Naive thymus-derived CD4-positive, alpha-beta T cell (primary cell): ENCODE measurements at regions not wholly inside any gene's neighbourhood (a gene's known extent, or its start where the extent isn't known, plus 50 kb on each side); places are given as distances from the start of the nearest gene placed in this dataset.
A peak's percentile ranks its signal among the peaks of the same experiment; 100 is the strongest.

Experiments
- ATAC-seq: fragments of 150-1000 bp; cut with Tn5 transposase; 2 replicates; pipeline ENCODE4 v1.10.0; 2021; ENCODE audit warnings: mild to moderate bottlenecking, moderate library complexity
- CTCF ChIA-PET: fragments of 350-600 bp; sonication (Branson Sonifier 250); formaldehyde crosslinking; loops from one replicate; lab custom pipeline; 2021; ENCODE audit warnings: antibody characterized with exemption; lab: Charles Lee
- POLR2A ChIA-PET: fragments of 350-600 bp; sonication (Branson Sonifier 250); formaldehyde crosslinking; loops from one replicate; lab custom pipeline; 2021; ENCODE audit warnings: antibody characterized with exemption, inconsistent platforms; lab: Charles Lee
- DNase-seq, 9 donors: peaks; one replicate each; pipeline versions ENCODE4 v3.0.0 to v3.0.0-alpha.2; 2020 to 2022; ENCODE audit warnings: mixed read lengths in 1 of 9
- H3K27ac ChIP-seq: one replicate; pipeline ENCODE4 v1.7.0; 2013; ENCODE audit warnings: mild to moderate bottlenecking, low read depth, low read length, moderate library complexity
- H3K27me3 ChIP-seq, 2 donors: one replicate each; pipeline ENCODE4 v1.7.0; 2013; ENCODE audit warnings: low read length in 2 of 2, mild to moderate bottlenecking in 2 of 2, moderate library complexity in 2 of 2; ENCODE audit not compliant: control insufficient read depth in 2 of 2, insufficient read depth in 2 of 2
- H3K36me3 ChIP-seq, 3 experiments: 1 replicate in 2 of 3; 2 replicates in 1 of 3; pipeline ENCODE4 v1.7.0; 2013; ENCODE audit warnings: low read length in 3 of 3, mild to moderate bottlenecking in 3 of 3, moderate library complexity in 1 of 3; ENCODE audit not compliant: insufficient read depth in 3 of 3, control insufficient read depth in 2 of 3
- H3K4me1 ChIP-seq, 2 donors: one replicate each; pipeline ENCODE4 v1.7.0; 2013; ENCODE audit warnings: low read length in 2 of 2, mild to moderate bottlenecking in 2 of 2, moderate library complexity in 1 of 2; ENCODE audit not compliant: control insufficient read depth in 2 of 2, insufficient read depth in 2 of 2
- H3K4me3 ChIP-seq: 2 replicates; pipeline ENCODE4 v1.7.0; 2013; ENCODE audit warnings: mild to moderate bottlenecking, low read length
- H3K9me3 ChIP-seq, 3 experiments: 1 replicate in 2 of 3; 2 replicates in 1 of 3; pipeline ENCODE4 v1.7.0; 2013; ENCODE audit warnings: low read length in 3 of 3; ENCODE audit not compliant: control insufficient read depth in 2 of 3
- H3K27ac Mint-ChIP-seq, 9 donors: one replicate each; pipeline ENCODE4 v1.8.0; 2020 to 2022; ENCODE audit warnings: mixed read lengths in 9 of 9, mild to moderate bottlenecking in 8 of 9, moderate library complexity in 5 of 9, inconsistent platforms in 2 of 9
- H3K27me3 Mint-ChIP-seq, 5 donors: one replicate each; pipeline ENCODE4 v1.8.0; 2021 to 2022; ENCODE audit warnings: mixed read lengths in 5 of 5, mild to moderate bottlenecking in 1 of 5
- H3K36me3 Mint-ChIP-seq, 5 donors: one replicate each; pipeline ENCODE4 v1.8.0; 2020 to 2022; ENCODE audit warnings: mixed read lengths in 5 of 5, mild to moderate bottlenecking in 3 of 5, inconsistent platforms in 1 of 5
- H3K4me1 Mint-ChIP-seq, 7 donors: one replicate each; pipeline ENCODE4 v1.8.0; 2020 to 2022; ENCODE audit warnings: mixed read lengths in 7 of 7, mild to moderate bottlenecking in 3 of 7, inconsistent platforms in 1 of 7
- H3K4me3 Mint-ChIP-seq, 10 donors: one replicate each; pipeline ENCODE4 v1.8.0; 2020 to 2022; ENCODE audit warnings: mild to moderate bottlenecking in 10 of 10, mixed read lengths in 10 of 10, moderate library complexity in 6 of 10, inconsistent platforms in 2 of 10
- H3K9me3 Mint-ChIP-seq, 11 donors: one replicate each; pipeline ENCODE4 v1.8.0; 2020 to 2022; ENCODE audit warnings: mixed read lengths in 11 of 11, mild to moderate bottlenecking in 4 of 11, inconsistent platforms in 1 of 11, moderate library complexity in 1 of 11
- intact Hi-C, 2 donors: fragments of 100-400 bp; cut with micrococcal nuclease; formaldehyde crosslinking; loops; one replicate each; pipeline ENCODE4 v1.15.1; 2023

DNA sequence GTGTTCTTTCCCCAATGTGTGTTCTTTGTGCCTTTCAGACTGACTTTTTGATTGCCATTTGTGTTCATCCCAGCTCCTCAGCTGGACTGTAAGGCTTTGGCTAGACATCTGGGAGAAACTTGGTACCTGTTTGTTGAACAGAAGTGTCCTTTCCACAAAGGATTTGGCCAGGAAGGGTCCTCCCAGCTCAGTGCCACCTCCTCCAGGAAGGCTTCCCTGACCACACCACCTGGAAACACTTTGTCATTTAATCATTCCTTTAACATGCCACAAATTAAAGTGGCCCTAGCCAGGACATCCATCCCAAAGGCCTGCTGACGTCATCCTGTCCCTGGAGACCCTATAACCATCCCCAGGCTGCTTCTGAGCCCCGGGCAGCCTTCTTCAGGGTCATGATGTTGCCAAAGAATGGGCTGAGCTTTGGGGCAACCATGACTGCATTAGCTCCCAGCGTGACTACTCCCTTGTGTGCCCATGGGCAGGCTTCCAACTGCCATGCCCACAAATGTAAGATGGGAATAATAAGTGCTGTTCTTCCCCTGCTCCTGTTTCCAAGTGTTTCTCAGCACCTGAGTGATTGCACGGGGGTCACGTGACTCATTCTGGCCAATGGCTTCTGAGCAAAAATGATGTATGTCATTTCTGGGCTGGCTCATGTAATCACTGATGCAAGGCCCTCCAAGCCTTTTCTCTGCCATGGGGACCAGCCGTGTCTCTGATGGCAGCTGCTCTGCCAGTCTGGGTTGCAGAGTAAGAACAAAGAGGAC is 112.5 kb upstream of the SMAD3 start:
- no peak overlapping the region for H3K27ac Mint-ChIP-seq
- no peak for DNase-seq
- H3K9me3 ChIP-seq: no peaks in the 10 kb centered on the region
- ChIA-PET POLR2A (no interaction called here), CTCF (no interaction called here)
- no peak overlapping the region for H3K27ac ChIP-seq
- no peaks in the 10 kb centered on the region for H3K36me3 ChIP-seq
- H3K4me3 Mint-ChIP-seq: no peak overlapping the region
- H3K4me1 ChIP-seq: no peaks in the 10 kb centered on the region
- no peaks in the 10 kb centered on the region for H3K9me3 Mint-ChIP-seq
- H3K27me3 Mint-ChIP-seq: peaks cover 0 to 18% (median 4%) of the 10 kb centered on the region in 5 donors
- no peaks in the 10 kb centered on the region for H3K36me3 Mint-ChIP-seq
- no peak overlapping the region for H3K4me3 ChIP-seq
- H3K4me1 Mint-ChIP-seq: peaks cover 0 to 25% (median 0%) of the 10 kb centered on the region in 7 donors
- no peak for ATAC-seq
- no peaks in the 10 kb centered on the region for H3K27me3 ChIP-seq
- intact Hi-C loops: loop anchor here in 1 of 2 donors (10.0 kb wide), 1 partner anchor 82 kb away; no protein-coding TSS in a partner anchor

DNA sequence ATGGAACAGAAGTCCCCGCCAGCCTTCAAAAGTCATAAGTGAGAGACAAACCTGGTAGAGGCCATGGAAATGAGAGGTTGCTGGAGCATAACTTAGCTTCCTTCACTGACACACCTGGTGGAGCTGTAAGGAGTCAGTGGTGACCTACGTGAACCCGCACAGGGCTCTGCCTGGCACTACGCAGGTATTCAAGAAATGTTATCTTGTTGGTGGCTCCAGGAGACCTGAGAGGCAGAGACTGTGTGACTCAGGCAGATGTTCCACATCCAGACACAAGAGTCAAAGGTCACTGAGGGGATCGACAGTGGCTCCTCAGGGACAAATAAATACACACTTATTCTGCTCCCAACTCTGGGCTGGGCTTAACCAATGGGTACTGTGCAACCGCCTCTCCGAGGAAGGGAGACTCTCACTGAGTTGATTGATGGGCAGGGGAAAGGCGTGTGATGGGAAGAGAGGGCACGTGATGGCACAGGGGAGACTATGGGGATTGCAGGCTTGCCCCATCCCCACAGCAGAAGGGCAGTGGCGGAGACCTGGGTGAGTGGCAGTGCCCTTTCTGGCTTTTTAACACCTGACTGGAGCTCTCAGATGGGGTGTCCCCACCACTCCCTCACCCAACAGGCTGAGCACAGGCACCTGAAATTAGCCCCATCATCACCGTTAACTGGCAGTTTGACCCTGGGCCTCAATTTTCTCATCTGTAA is 111.7 kb upstream of the SMAD3 start:
- Histone ChIP-seq H3K27ac (no peak overlapping the region), H3K36me3 (no peaks in the 10 kb centered on the region), H3K9me3 (no peaks in the 10 kb centered on the region), H3K4me1 (no peaks in the 10 kb centered on the region), H3K4me3 (no peak overlapping the region), H3K27me3 (no peaks in the 10 kb centered on the region)
- CTCF ChIA-PET: no interaction called here
- ATAC-seq (no peak), DNase-seq (no peak)
- intact Hi-C loops: loop anchor here in 1 of 2 donors (10.0 kb wide), 1 partner anchor 81 kb away; no protein-coding TSS in a partner anchor
- Mint-ChIP-seq H3K36me3 (no peaks in the 10 kb centered on the region), H3K27me3 (peaks cover 0 to 18% (median 4%) of the 10 kb centered on the region in 5 donors), H3K9me3 (no peaks in the 10 kb centered on the region), H3K4me1 (peaks cover 0 to 19% (median 0%) of the 10 kb centered on the region in 7 donors), H3K4me3 (no peak overlapping the region), H3K27ac (no peak overlapping the region)
- POLR2A ChIA-PET: no interaction called here

DNA sequence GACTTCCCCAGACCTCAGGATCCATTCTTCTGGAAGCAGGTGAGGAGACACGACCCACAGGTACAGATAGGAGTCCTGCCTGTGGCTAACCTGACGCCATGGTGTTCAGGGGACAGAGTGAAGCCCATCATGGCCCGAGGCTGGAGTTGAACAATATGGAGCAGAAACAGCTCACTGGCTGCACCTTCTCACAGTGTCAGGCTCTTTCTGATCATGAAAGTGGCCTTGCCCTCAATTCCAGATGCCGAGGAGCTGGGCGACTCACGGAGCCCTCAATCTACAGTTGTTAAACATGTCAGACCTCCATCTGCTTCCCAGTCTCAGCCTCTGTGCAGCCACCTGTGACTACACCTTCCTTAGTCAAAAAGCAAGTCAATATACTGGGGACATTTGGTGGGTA is 110.8 kb upstream of the SMAD3 start:
- DNase-seq (no peak), ATAC-seq (no peak)
- Mint-ChIP-seq H3K4me1 (peaks cover 0 to 16% (median 0%) of the 10 kb centered on the region in 7 donors), H3K4me3 (no peak overlapping the region), H3K27ac (no peak overlapping the region), H3K9me3 (no peaks in the 10 kb centered on the region), H3K36me3 (no peaks in the 10 kb centered on the region), H3K27me3 (peaks cover 0 to 19% (median 4%) of the 10 kb centered on the region in 5 donors)
- H3K9me3 ChIP-seq: no peaks in the 10 kb centered on the region
- H3K27ac ChIP-seq: no peak overlapping the region
- no peaks in the 10 kb centered on the region for H3K27me3 ChIP-seq
- H3K4me3 ChIP-seq: no peak overlapping the region
- intact Hi-C loops: loop anchor here in 1 of 2 donors (10.0 kb wide), 1 partner anchor 80 kb away; no protein-coding TSS in a partner anchor
- no peaks in the 10 kb centered on the region for H3K4me1 ChIP-seq
- no peaks in the 10 kb centered on the region for H3K36me3 ChIP-seq
- ChIA-PET CTCF (no interaction called here), POLR2A (no interaction called here)

DNA sequence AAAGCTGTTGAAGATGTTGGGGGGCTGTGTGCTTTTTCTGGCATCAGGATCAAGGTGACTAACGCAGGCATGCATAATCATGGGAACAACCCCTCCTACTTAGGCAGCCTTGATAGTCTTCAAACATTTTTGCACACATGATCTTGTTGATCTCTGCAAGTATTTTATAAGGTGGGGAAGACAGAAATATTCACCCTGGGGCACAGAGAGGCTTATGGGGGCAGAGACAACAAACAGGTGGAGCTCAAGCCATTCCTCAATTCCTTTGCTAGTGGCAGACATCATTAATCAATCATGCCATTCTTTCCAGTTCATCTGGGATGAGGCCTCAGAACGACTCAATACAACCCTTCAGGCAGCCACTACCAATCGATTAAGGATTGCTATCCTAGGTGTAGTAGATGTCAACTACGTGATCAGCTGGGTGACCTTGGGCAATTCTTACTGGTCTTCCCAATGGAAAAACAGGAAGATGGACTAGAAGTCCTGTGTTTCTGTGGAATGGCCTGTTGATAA is 110.3 kb upstream of the SMAD3 start:
- ATAC-seq: no peak

DNA sequence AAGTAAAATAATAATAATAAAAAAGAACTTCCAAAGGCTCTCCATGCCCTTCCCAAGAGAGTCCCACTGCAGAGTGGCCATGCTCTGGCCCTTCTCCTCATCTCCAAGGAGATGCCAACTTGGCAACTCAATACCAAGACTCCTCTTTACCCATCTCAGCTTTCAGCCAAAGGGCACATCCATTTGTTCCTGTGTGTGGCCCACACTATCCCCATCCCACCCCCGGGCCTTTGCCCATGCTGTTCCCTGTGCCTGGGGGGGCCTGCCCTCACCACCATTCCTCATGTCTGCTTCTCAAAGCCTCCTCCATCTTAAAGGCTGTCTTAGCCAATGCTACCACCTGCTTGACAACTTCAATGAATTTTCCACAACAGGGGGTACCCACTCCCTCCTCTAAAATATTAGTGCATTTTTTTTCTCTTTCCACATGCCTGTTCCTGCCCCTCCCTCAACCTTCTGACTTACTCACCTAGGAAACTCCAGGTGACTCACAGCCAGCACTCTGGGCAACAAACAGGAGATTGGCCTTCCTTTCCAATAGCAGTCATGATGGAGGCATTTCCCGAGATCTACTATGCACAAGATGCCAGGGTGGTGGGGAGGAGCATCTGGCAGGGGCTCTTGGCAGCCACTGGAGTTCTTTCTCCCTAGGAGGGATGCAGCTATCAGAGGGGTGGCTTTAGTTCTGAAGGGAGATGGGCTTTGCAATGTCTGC is 109.4 kb upstream of the SMAD3 start:
- Mint-ChIP-seq H3K9me3 (no peaks in the 10 kb centered on the region), H3K4me3 (no peak overlapping the region), H3K36me3 (no peaks in the 10 kb centered on the region), H3K4me1 (peaks cover 0 to 14% (median 0%) of the 10 kb centered on the region in 7 donors), H3K27me3 (peaks cover 0 to 17% (median 4%) of the 10 kb centered on the region in 5 donors), H3K27ac (no peak overlapping the region)
- H3K27me3 ChIP-seq: no peaks in the 10 kb centered on the region
- DNase-seq (no peak), ATAC-seq (no peak)
- H3K4me3 ChIP-seq: no peak overlapping the region
- H3K36me3 ChIP-seq: no peaks in the 10 kb centered on the region
- POLR2A ChIA-PET: no interaction called here
- no peaks in the 10 kb centered on the region for H3K4me1 ChIP-seq
- CTCF ChIA-PET: no interaction called here
- intact Hi-C loops: loop anchor here in 1 of 2 donors (10.0 kb wide), 1 partner anchor 79 kb away; no protein-coding TSS in a partner anchor
- H3K27ac ChIP-seq: no peak overlapping the region
- no peaks in the 10 kb centered on the region for H3K9me3 ChIP-seq

More for the DNA sequence above, 110.3 kb upstream of the SMAD3 start:
- no peak overlapping the region for H3K4me3 Mint-ChIP-seq
- Histone ChIP-seq H3K27ac (no peak overlapping the region), H3K27me3 (no peaks in the 10 kb centered on the region), H3K4me3 (no peak overlapping the region), H3K4me1 (no peaks in the 10 kb centered on the region), H3K36me3 (no peaks in the 10 kb centered on the region), H3K9me3 (no peaks in the 10 kb centered on the region)
- peaks cover 0 to 23% (median 4%) of the 10 kb centered on the region in 5 donors for H3K27me3 Mint-ChIP-seq
- H3K36me3 Mint-ChIP-seq: no peaks in the 10 kb centered on the region
- DNase-seq: no peak
- intact Hi-C loops: loop anchor here in 1 of 2 donors (10.0 kb wide), 1 partner anchor 80 kb away; no protein-coding TSS in a partner anchor
- POLR2A ChIA-PET: no interaction called here
- no peaks in the 10 kb centered on the region for H3K9me3 Mint-ChIP-seq
- CTCF ChIA-PET: no interaction called here
- peaks cover 0 to 16% (median 0%) of the 10 kb centered on the region in 7 donors for H3K4me1 Mint-ChIP-seq
- no peak overlapping the region for H3K27ac Mint-ChIP-seq

DNA sequence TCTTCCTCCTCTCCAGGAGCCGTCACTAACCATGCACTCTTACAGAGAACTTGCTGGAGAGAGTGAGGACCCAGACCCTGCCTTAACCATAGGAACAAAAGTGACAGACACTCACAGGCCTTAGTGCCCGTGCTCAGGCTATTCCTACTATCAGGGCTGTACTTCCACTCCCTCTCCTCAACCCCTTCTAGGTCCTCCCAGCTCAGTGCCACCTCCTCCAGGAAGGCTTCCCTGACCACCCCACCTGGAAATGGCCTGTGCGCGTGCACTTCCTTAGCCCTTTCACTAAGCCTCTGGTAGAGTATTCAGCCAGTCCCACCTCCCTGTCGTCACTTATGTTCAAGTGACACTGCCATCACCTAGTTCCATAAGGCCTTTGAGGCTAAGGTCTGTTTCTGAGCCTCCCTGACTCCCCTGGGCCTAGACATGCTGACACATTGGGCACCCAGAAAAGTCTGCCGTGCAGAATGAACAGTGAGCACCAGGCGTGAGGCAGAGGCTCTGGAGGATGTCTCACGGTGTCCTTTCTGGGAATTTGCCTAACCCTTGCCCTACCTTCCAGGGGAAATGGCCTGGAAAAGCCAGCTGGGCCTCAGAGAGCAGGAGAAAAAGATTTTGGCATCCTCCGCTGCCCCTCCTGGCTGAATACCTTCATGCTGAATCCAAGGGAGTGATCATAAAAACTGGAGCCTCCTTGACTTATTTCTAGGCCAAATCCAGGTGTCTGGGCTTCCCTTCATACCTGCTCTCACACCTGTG is 108.6 kb upstream of the SMAD3 start:
- no peaks in the 10 kb centered on the region for H3K4me1 ChIP-seq
- no peak for ATAC-seq
- ChIA-PET CTCF (interaction anchor here (2.4 kb wide), 1 partner anchor 10 kb away, joined by 8 read pairs; no protein-coding TSS in a partner anchor), POLR2A (no interaction called here)
- no peak overlapping the region for H3K27ac ChIP-seq
- Mint-ChIP-seq H3K27me3 (peaks cover 0 to 13% (median 4%) of the 10 kb centered on the region in 5 donors), H3K4me3 (no peak overlapping the region), H3K9me3 (no peaks in the 10 kb centered on the region), H3K4me1 (peaks cover 0 to 14% (median 0%) of the 10 kb centered on the region in 7 donors), H3K27ac (peak overlapping the region in 1 of 9 donors; percentile 28), H3K36me3 (no peaks in the 10 kb centered on the region)
- H3K9me3 ChIP-seq: no peaks in the 10 kb centered on the region
- no peak for DNase-seq
- no peak overlapping the region for H3K4me3 ChIP-seq
- intact Hi-C loops: loop anchor here in 1 of 2 donors (10.0 kb wide), 1 partner anchor 78 kb away; no protein-coding TSS in a partner anchor
- H3K27me3 ChIP-seq: no peaks in the 10 kb centered on the region
- H3K36me3 ChIP-seq: no peaks in the 10 kb centered on the region
